BLaER1 treated with 17β-estradiol and CSF1 and Interleukin-3, amounts not matched to agents 10 nM and 100 nM (cell line): ENCODE measurements at regions not wholly inside any gene's neighbourhood (a gene's known extent, or its start where the extent isn't known, plus 50 kb on each side); places are given as distances from the start of the nearest gene placed in this dataset.

ENCODE experiments used
- H3K27ac ChIP-seq, 11 experiments: shearing (Covaris generic); formaldehyde crosslinking; 2 replicates each; pipeline ENCODE4 v1.8.1; 2022
- H3K27me3 ChIP-seq, 11 experiments: shearing (Covaris generic); formaldehyde crosslinking; 2 replicates each; pipeline ENCODE4 v1.8.1; 2022
- H3K36me3 ChIP-seq, 11 experiments: shearing (Covaris generic); formaldehyde crosslinking; 2 replicates each; pipeline ENCODE4 v1.8.1; 2022
- H3K4me1 ChIP-seq, 10 experiments: shearing (Covaris generic); formaldehyde crosslinking; 2 replicates each; pipeline ENCODE4 v1.8.1; 2022
- H3K4me2 ChIP-seq, 11 experiments: shearing (Covaris generic); formaldehyde crosslinking; 2 replicates each; pipeline ENCODE4 v1.8.1; 2022
- H3K4me3 ChIP-seq, 10 experiments: shearing (Covaris generic); formaldehyde crosslinking; 2 replicates each; pipeline ENCODE4 v1.8.1; 2022
- H3K9ac ChIP-seq, 11 experiments: shearing (Covaris generic); formaldehyde crosslinking; 2 replicates each; pipeline ENCODE4 v1.8.1; 2022
- H3K9me3 ChIP-seq, 11 experiments: shearing (Covaris generic); formaldehyde crosslinking; replicated peaks in 1 of 11; 2 replicates each; pipeline ENCODE4 v1.8.1; 2022
- H4K20me1 ChIP-seq, 11 experiments: shearing (Covaris generic); formaldehyde crosslinking; 2 replicates each; pipeline ENCODE4 v1.8.1; 2022
- Cebpa-rat ChIP-seq, 11 experiments: shearing (Covaris generic); IDR thresholded peaks; 2 replicates each; pipeline ENCODE4 v1.8.1; 2022

DNA sequence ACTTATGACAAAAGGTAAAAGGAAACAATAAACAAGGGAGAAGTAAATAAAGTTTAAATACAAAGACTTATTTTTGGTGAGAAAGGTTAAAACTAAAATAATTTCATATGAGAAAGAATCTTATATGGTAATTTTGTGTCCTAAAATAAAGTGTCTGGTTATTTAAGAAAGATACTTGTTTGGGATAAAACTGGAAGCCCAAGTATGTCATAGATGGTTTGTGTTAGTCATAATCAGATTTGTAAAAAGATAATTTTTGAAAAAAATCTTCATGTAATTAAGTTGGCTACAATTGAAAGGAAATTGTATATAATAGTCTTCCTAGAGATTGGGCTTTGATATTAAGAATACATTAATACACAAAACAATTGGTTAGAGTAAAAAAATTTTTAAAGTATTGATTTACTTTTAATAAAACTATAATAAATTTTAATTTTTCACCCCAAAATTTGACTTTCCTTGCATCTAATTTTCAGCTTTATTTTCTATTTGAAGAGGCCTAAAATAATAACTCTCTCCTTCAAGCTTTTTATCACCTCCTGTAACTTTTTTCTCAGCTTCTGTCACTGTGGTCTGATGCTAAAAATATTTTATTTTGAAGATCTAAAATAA is 315.6 kb downstream of the SLITRK5 start:
- Histone ChIP-seq H3K27me3 (no peaks in the 10 kb centered on the region), H3K9ac (no peak overlapping the region), H3K9me3 (peaks cover 0 to 17% (median 11%) of the 10 kb centered on the region in 11 experiments; a peak in 7 of 22 replicates), H4K20me1 (no peaks in the 10 kb centered on the region), H3K36me3 (no peaks in the 10 kb centered on the region), H3K27ac (no peak overlapping the region), H3K4me1 (no peaks in the 10 kb centered on the region), H3K4me2 (no peak overlapping the region), H3K4me3 (no peak overlapping the region)
- TF ChIP-seq Cebpa-rat (IDR thresholded peaks at IDR 0.05): no peak

DNA sequence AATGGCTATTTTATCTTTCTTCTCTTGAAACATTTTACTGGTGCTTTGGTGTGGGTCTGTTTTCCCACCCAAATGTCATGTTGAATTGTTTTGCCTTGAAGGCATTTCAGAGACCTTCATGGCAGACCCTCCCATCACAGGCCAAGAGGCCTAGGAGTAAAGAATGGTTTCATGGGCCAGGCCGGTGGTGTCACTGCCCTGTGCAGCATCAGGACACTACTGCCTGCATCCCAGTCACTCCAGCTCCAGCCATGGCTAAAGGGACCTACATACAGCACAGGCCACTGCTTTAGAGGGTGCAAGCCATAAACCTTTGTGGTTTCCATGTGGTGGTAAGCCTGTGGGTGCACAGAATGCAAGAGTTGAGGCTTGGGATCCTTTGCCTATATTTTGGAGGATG is 326.9 kb downstream of the SLITRK5 start:
- H3K4me1 ChIP-seq: no peaks in the 10 kb centered on the region
- no peak for TF ChIP-seq Cebpa-rat (IDR thresholded peaks at IDR 0.05)
- H3K9ac ChIP-seq: no peak overlapping the region
- H3K36me3 ChIP-seq: no peaks in the 10 kb centered on the region
- no peak overlapping the region for H3K4me3 ChIP-seq
- H3K4me2 ChIP-seq: no peak overlapping the region
- H3K9me3 ChIP-seq: peaks cover 0 to 9% (median 7%) of the 10 kb centered on the region in 11 experiments; a peak in 8 of 22 replicates
- no peak overlapping the region for H3K27ac ChIP-seq
- no peaks in the 10 kb centered on the region for H3K27me3 ChIP-seq
- no peaks in the 10 kb centered on the region for H4K20me1 ChIP-seq

DNA sequence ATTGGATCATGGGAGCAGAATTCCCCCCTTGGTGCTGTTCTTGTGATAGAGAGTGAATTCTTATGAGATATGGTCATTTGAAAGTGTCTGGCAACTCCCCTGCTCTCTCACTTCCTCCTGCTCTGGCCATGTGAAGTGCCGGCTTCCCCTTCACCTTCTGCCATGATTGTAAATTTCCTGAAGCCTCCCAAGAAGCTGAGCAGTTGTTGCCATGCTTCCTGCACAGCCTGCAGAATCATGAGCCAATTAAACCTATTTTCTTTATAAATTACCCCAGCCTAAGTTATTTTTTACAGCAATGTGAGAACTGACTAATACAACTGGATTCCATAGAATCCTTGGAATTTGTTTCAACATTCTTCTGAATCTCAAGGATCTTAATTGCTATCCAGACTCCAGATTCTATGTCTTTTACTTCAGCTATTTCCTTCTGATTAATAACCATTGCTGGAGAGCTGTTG is 328.1 kb downstream of the SLITRK5 start:
- no peaks in the 10 kb centered on the region for H3K27me3 ChIP-seq

DNA sequence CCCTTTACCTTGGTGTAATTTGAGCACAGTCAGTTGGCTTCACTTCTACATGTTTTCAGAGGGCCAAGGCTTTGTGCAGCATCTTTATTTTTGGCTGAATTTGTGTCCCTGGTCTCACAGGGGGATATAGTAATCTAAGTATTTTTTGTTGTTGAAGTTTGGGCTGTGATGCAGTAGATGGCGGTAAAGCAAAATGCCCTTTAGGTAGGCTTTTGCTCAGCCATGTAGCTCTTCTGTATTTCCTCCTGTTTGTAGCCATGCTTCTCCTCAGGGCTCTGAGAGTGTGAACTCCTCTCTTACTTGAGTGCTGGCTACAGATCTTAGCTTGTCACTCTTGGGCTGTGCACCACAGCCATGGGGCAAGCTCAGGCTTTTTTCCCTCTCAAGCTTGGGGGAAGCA is 328.6 kb downstream of the SLITRK5 start:
- no peak overlapping the region for H3K9ac ChIP-seq
- H3K9me3 ChIP-seq: peaks cover 0 to 9% (median 7%) of the 10 kb centered on the region in 11 experiments; a peak in 8 of 22 replicates
- no peaks in the 10 kb centered on the region for H4K20me1 ChIP-seq
- no peaks in the 10 kb centered on the region for H3K27me3 ChIP-seq
- no peak overlapping the region for H3K27ac ChIP-seq
- H3K4me2 ChIP-seq: no peak overlapping the region
- H3K36me3 ChIP-seq: no peaks in the 10 kb centered on the region
- no peaks in the 10 kb centered on the region for H3K4me1 ChIP-seq
- no peak for TF ChIP-seq Cebpa-rat (IDR thresholded peaks at IDR 0.05)
- no peak overlapping the region for H3K4me3 ChIP-seq

More for the DNA sequence above, 328.1 kb downstream of the SLITRK5 start:
- Histone ChIP-seq H3K36me3 (no peaks in the 10 kb centered on the region), H3K9me3 (peaks cover 0 to 9% (median 7%) of the 10 kb centered on the region in 11 experiments; a peak in 8 of 22 replicates), H3K27ac (no peak overlapping the region), H4K20me1 (no peaks in the 10 kb centered on the region), H3K9ac (no peak overlapping the region), H3K4me3 (no peak overlapping the region), H3K4me2 (no peak overlapping the region), H3K4me1 (no peaks in the 10 kb centered on the region)
- no peak for TF ChIP-seq Cebpa-rat (IDR thresholded peaks at IDR 0.05)

DNA sequence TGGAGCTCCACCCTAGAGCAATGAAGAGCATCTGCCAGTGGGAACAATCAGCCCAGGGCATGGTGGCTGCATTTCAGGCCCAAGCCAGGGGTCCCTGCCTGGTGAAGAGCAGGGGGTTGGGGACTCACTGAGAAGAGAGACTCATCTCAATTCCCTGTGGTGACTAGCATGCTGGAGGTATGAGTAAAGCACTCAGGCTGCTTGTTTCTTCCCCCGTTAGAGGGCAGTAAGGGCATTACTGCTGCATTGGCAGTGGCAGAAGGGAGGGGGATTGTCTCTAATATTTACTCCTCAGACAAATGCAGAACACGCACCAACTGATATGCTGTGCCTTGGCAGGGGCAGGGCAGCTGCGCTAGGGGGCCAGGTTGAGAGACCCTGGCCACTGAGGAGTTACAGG is 329.1 kb downstream of the SLITRK5 start:
- no peak for TF ChIP-seq Cebpa-rat (IDR thresholded peaks at IDR 0.05)
- no peak overlapping the region for H3K4me2 ChIP-seq
- H3K27ac ChIP-seq: no peak overlapping the region

DNA sequence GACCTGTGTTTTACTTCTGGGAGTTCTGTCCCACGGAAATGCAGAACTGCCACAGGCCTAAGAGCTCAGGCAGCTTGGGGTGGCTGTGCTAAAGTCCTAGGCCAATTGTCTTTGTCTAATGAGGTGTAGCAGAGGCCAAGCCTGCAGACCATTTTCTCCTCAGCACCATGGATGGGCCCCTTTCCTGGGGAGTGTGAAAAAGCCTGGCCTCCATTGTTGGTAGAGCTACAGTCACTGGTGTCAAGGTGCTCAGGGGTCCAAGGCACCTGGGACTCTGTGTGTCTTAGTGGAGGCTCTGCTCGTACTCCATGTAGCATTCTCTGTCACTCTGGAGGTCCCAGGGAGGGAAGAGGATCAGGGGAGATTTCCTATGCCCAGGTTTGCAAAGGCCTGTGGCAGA is 329.6 kb downstream of the SLITRK5 start:
- no peaks in the 10 kb centered on the region for H3K27me3 ChIP-seq
- peaks cover 0 to 9% (median 7%) of the 10 kb centered on the region in 11 experiments; a peak in 8 of 22 replicates for H3K9me3 ChIP-seq
- no peak overlapping the region for H3K27ac ChIP-seq
- no peak overlapping the region for H3K9ac ChIP-seq
- TF ChIP-seq Cebpa-rat (IDR thresholded peaks at IDR 0.05): no peak
- no peak overlapping the region for H3K4me2 ChIP-seq
- no peaks in the 10 kb centered on the region for H3K4me1 ChIP-seq
- no peaks in the 10 kb centered on the region for H4K20me1 ChIP-seq
- no peak overlapping the region for H3K4me3 ChIP-seq
- H3K36me3 ChIP-seq: no peaks in the 10 kb centered on the region

More for the DNA sequence above, 329.1 kb downstream of the SLITRK5 start:
- Histone ChIP-seq H3K9ac (no peak overlapping the region), H3K36me3 (no peaks in the 10 kb centered on the region), H3K27me3 (no peaks in the 10 kb centered on the region), H3K4me1 (no peaks in the 10 kb centered on the region), H4K20me1 (no peaks in the 10 kb centered on the region), H3K4me3 (no peak overlapping the region), H3K9me3 (peaks cover 0 to 9% (median 7%) of the 10 kb centered on the region in 11 experiments; a peak in 8 of 22 replicates)

DNA sequence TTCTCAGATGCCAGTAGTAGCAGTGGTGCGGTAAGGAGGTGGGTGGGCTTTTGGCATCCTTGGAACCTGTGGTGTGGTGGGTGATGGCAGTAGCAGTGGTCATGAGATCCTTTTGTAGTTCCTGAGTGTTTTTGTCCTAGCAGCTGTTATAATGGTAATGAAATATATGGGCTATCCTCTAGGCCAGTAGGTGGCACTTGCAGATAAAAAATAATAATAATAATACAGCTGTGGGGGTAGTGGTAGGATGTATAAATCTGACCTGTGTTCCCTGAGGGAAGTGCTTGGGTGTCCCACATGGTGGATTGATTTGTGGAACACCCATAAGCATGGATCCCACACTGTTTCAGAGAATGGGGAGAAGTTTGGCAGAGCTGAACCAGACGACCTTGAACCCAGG is 334.0 kb downstream of the SLITRK5 start:
- Histone ChIP-seq H3K9me3 (no peaks in the 10 kb centered on the region), H3K27ac (no peak overlapping the region), H3K27me3 (no peaks in the 10 kb centered on the region), H4K20me1 (no peaks in the 10 kb centered on the region), H3K36me3 (no peaks in the 10 kb centered on the region), H3K9ac (no peak overlapping the region), H3K4me1 (no peaks in the 10 kb centered on the region), H3K4me3 (no peak overlapping the region), H3K4me2 (no peak overlapping the region)
- no peak for TF ChIP-seq Cebpa-rat (IDR thresholded peaks at IDR 0.05)

DNA sequence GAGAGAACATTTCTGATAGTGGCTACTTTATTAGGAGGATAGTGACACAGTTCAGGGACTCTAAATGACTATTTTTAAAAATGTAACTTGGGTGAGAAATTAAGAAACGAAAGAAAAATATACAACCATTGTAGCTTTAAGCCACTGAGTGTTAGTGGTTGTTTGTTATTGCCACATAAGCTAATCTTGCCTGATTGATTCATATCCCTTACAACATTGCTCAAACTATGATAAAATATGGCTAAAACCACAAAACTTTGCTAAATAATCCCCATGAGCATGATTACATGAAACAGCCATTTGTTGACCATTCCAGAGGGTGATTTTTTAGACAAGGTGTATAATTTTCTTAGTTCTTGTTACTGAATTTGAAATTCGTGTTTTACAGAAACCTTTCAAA is 343.4 kb downstream of the SLITRK5 start:
- H3K9ac ChIP-seq: no peak overlapping the region
- H3K9me3 ChIP-seq: peaks cover 0 to 26% (median 5%) of the 10 kb centered on the region in 11 experiments; a peak in 6 of 22 replicates
- no peaks in the 10 kb centered on the region for H3K36me3 ChIP-seq
- H3K4me3 ChIP-seq: no peak overlapping the region
- H3K4me2 ChIP-seq: no peak overlapping the region
- H3K4me1 ChIP-seq: no peaks in the 10 kb centered on the region
- no peak for TF ChIP-seq Cebpa-rat (IDR thresholded peaks at IDR 0.05)
- no peaks in the 10 kb centered on the region for H3K27me3 ChIP-seq
- no peaks in the 10 kb centered on the region for H4K20me1 ChIP-seq
- no peak overlapping the region for H3K27ac ChIP-seq

DNA sequence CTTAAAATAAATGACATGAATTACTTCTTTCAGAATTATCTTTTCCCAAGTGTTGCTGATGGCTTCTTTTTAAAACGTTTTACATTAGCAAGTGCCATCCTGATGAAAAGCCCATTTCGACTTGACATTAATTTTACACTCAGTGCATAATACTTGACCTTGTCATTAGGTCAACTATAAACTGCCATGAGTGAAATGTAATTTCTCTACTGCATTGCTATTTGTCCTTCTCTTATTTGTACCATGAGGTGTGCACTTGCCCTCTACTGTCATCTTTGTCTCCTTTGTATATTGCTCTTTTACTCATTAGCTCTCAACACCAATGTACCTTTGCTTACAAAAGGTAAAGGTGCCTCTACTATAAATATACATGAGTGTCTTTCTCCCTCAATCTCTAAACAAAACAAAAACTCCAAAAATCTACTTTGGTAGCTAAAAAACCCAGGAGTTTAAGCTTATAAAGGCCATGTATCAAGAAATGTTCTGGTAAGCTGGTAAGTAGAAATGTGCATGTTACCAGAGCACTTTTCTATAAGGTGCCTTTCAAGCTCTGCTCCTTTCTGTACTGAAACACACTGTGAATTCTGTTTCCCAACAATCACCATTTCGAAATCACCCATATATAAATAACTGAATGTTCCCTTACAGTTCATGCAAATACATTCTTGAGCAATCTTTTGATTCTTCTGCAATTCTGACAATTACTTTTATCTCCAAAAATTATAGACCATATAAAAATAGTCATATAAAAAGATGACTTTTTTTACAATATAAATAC is 351.4 kb downstream of the SLITRK5 start:
- peaks cover 0 to 38% (median 5%) of the 10 kb centered on the region in 11 experiments; a peak in 6 of 22 replicates for H3K9me3 ChIP-seq
- H3K4me3 ChIP-seq: no peak overlapping the region
- no peak overlapping the region for H3K27ac ChIP-seq
- H3K27me3 ChIP-seq: no peaks in the 10 kb centered on the region
- no peak for TF ChIP-seq Cebpa-rat (IDR thresholded peaks at IDR 0.05)
- peak overlapping the region in 2 of 11 experiments; percentile 18 to 21; a peak in 2 of 22 replicates for H3K4me2 ChIP-seq
- peaks cover 0 to 6% (median 0%) of the 10 kb centered on the region in 10 experiments; a peak in 2 of 20 replicates for H3K4me1 ChIP-seq
- H3K9ac ChIP-seq: no peak overlapping the region
- H3K36me3 ChIP-seq: no peaks in the 10 kb centered on the region
- no peaks in the 10 kb centered on the region for H4K20me1 ChIP-seq
